ENCODE measurements at regions not wholly inside any gene's neighbourhood (a gene's known extent, or its start where the extent isn't known, plus 50 kb on each side); places are given as distances from the start of the nearest gene placed in this dataset.

- peaks cover 4% of the 10 kb centered on the region for H3K9me3 Mint-ChIP-seq (ENCODE audit: low read depth, unreplicated experiment)
- CTCF ChIA-PET, result no interaction called here
- TF ChIP-seq CTCF (IDR thresholded peaks at IDR 0.05; ENCODE audit: unreplicated experiment), result peak; percentile 37
- BruUV-seq (replicated peaks), result no TSS peak
- H3K36me3 Mint-ChIP-seq (ENCODE audit: insufficient read depth, unreplicated experiment), result no peaks in the 10 kb centered on the region
- intact Hi-C loops (cut with micrococcal nuclease; ENCODE audit: unreplicated experiment), result no loop called here
- H3K27ac Mint-ChIP-seq (ENCODE audit: unreplicated experiment), result no peak overlapping the region
- H3K4me3 Mint-ChIP-seq (ENCODE audit: low read depth, unreplicated experiment), result no peak overlapping the region
- no peaks in the 10 kb centered on the region for H3K4me1 Mint-ChIP-seq (ENCODE audit: low read depth, unreplicated experiment)
- peaks cover 46% of the 10 kb centered on the region for H3K27me3 Mint-ChIP-seq (ENCODE audit: unreplicated experiment)
- DNase-seq, result peak; percentile 30
Measured at GRCh38 chr14:22131749-22132476, 457.1 kb downstream of the DAD1 start.

- no peaks in the 10 kb centered on the region for H3K9me3 Mint-ChIP-seq (ENCODE audit: low read depth, unreplicated experiment)
- H3K36me3 Mint-ChIP-seq (ENCODE audit: insufficient read depth, unreplicated experiment), result no peaks in the 10 kb centered on the region
- no peak overlapping the region for H3K27ac Mint-ChIP-seq (ENCODE audit: unreplicated experiment)
- H3K4me3 Mint-ChIP-seq (ENCODE audit: low read depth, unreplicated experiment), result no peak overlapping the region
- intact Hi-C loops (cut with micrococcal nuclease; ENCODE audit: unreplicated experiment), result no loop called here
- BruUV-seq (replicated peaks), result no TSS peak
- H3K27me3 Mint-ChIP-seq (ENCODE audit: unreplicated experiment), result peaks cover 39% of the 10 kb centered on the region
- DNase-seq, result no peak
- no peak for TF ChIP-seq CTCF (IDR thresholded peaks at IDR 0.05; ENCODE audit: unreplicated experiment)
- CTCF ChIA-PET, result no interaction called here
- peaks cover 9% of the 10 kb centered on the region for H3K4me1 Mint-ChIP-seq (ENCODE audit: low read depth, unreplicated experiment)
Measured at GRCh38 chr14:22124073-22124613, 450.5 kb upstream of the OR4E1 start.

- Mint-ChIP-seq H3K4me1 (ENCODE audit: low read depth, unreplicated experiment) (peaks cover 9% of the 10 kb centered on the region), H3K4me3 (ENCODE audit: low read depth, unreplicated experiment) (no peak overlapping the region), H3K9me3 (ENCODE audit: low read depth, unreplicated experiment) (no peaks in the 10 kb centered on the region), H3K27me3 (ENCODE audit: unreplicated experiment) (peaks cover 45% of the 10 kb centered on the region), H3K27ac (ENCODE audit: unreplicated experiment) (no peak overlapping the region), H3K36me3 (ENCODE audit: insufficient read depth, unreplicated experiment) (no peaks in the 10 kb centered on the region)
- no peak for DNase-seq
- intact Hi-C loops (cut with micrococcal nuclease; ENCODE audit: unreplicated experiment), result no loop called here
- CTCF ChIA-PET, result interaction anchor here (0.5 to 1.4 kb wide), 8 partner anchors 23 to 613 kb away, joined by 3 to 6 read pairs (median 4); no protein-coding TSS in a partner anchor
- BruUV-seq (replicated peaks), result no TSS peak
- no peak for TF ChIP-seq CTCF (IDR thresholded peaks at IDR 0.05; ENCODE audit: unreplicated experiment)
Measured at GRCh38 chr14:22122829-22123560, 449.4 kb upstream of the OR4E1 start.

GRCh38 chr14:22122227-22122818, 448.7 kb upstream of the OR4E1 start:
- no peak for TF ChIP-seq CTCF (IDR thresholded peaks at IDR 0.05; ENCODE audit: unreplicated experiment)
- CTCF ChIA-PET, result interaction anchor here (0.6 to 1.4 kb wide), 9 partner anchors 22 to 253 kb away, joined by 3 to 10 read pairs (median 5); no protein-coding TSS in a partner anchor
- BruUV-seq (replicated peaks), result no TSS peak
- Mint-ChIP-seq H3K36me3 (ENCODE audit: insufficient read depth, unreplicated experiment) (no peaks in the 10 kb centered on the region), H3K27me3 (ENCODE audit: unreplicated experiment) (peaks cover 50% of the 10 kb centered on the region), H3K9me3 (ENCODE audit: low read depth, unreplicated experiment) (no peaks in the 10 kb centered on the region), H3K4me3 (ENCODE audit: low read depth, unreplicated experiment) (no peak overlapping the region), H3K27ac (ENCODE audit: unreplicated experiment) (no peak overlapping the region), H3K4me1 (ENCODE audit: low read depth, unreplicated experiment) (peaks cover 9% of the 10 kb centered on the region)
- DNase-seq, result peak; percentile 27
- intact Hi-C loops (cut with micrococcal nuclease; ENCODE audit: unreplicated experiment), result no loop called here

Measured in Calu3 (cell line).